GM19035 (cell line): ENCODE measurements at regions not wholly inside any gene's neighbourhood (a gene's known extent, or its start where the extent isn't known, plus 50 kb on each side); places are given as distances from the start of the nearest gene placed in this dataset.

Experiments used
- ATAC-seq: cut with Tn5 transposase; IDR thresholded peaks from one replicate; pipeline ENCODE4 v1.9.1; 2021; ENCODE audit not compliant: unreplicated experiment

DNA sequence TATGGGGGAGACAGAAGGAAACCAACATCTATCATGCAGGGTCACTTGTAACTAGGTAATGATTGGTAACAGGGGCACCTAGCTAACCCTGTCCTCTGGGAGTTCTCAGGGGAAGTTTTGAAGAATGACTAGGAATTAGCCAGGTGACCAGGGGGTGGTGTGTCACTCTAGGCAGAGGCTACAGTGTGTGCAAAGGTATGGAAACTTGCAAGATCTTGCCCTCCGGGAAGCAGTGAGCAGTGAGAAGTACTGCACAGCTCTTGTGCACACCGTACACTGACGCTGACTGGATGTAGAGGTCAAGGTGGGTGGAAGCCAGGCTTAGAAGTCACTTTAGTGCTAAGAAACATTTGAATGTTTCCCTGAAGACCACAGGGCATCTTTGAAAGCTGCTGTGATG is 62.9 kb upstream of the LMO4 start:
- ATAC-seq = no peak

DNA sequence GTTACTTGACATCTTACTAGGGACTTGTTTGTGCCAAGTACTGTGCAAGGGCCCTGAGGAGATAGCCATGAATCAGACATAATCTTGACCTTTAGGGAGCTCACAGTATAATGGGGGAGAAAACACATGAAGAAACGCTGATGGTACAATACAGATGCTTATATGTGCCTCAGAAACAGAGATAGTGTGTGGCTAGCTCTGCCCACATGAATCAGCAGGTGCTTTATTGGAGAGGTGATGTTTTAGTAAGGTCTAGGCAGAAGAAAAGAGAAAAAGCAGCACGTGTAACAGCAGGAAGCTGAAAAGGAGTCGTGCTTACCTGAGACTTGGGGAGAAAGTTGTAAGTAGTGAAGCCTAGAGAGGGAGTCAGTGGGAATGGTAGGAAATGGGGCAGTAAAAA is 60.6 kb upstream of the LMO4 start:
- ATAC-seq = no peak

DNA sequence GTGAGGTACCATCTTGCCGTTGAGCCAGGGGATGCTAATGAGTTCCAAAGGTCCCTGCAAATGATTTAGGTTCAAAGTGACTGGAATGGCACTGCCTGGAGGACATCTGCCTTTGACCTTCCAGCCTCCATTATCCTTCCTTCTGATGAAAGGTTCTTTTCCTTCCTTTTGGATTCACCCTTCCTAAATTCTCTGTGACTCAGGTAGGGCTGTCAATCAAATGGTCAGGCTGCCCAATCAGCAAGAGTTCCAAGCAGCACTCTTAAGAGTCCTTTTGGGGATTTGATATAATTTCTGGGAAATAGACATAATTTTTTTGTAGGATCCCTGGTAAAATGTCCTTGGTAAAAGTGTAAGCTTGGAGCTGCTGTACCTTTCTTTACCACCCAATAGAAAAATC is 58.8 kb upstream of the LMO4 start:
- no peak for ATAC-seq

DNA sequence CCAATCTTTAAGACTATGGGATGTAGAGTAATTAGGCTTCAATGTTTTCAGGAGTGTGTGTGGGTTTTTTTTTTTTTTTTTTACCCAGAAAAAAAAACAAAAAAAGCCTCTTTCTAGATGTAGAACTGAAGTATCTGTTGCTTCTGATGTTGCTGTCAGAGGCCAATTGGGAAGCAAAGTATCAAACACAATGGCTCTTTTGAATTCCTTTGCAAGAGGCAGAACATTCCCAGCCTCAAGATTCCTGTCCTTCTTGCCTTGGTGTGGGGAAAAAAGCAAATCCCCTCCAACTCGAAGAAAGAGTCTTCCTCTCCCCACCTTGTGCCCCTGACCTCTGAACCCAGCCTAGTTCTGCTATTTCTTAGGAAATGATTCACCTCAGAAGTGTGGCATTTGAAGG is 55.4 kb upstream of the LMO4 start:
- ATAC-seq = no peak

DNA sequence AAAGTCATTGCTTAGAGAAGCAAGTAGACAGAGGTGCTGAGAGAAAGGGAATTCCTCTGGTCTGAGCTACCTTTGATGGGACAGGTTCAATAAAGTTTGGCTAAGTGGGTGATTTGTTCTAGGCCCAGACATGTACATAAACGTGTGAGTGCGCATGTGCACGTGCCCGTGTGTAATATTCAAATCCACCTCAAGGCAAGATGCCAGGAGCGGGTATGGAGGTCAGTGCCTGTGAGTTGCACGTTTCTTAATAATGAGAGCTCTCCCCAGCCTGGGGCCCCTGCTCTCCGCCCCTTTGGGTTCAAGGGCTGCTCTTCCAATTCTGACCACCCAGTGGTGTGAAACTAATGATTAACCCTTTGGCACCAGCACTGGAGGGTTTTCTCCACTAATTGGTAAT is 53.8 kb upstream of the LMO4 start:
- no peak for ATAC-seq

DNA sequence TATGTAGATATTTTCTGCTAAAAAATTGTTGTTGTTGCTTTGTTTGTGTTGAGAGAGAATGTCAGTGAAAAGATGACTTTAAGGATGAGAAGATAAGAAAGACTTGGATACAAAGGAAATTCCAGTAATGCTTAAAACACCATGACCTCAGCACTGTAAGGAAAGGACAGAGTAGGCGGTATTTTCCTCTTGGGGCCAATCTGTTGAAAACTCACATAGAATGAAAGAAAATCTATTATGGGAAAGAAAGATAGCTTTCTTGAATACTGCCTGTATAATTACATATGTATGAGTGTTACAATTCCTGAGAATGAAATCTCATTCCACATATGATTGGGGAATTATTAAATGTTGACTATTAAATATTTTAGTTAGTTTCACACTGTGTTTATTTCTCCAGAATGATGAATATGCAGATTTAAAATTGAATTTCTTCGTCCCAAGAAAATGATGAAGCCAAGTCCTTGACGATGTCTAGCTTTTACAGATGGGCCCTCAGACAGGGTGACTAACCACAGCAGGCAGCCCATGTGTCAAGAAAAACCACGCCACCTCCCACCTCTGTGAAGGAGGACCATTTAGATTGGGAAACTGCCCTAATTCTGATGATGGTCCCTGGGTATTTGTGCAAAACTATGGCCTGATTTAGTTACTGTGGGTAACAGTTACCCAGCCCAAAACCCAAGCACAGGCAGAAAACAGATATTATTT is 49.7 kb upstream of the LMO4 start:
- no peak for ATAC-seq
